ENCODE measurements at regions not wholly inside any gene's neighbourhood (a gene's known extent, or its start where the extent isn't known, plus 50 kb on each side); places are given as distances from the start of the nearest gene placed in this dataset.
"Not testable (repeated sequence)": the region's sequence is repeated elsewhere in the genome, so short reads cannot be mapped to it uniquely, and the experiment has no call there.

DNA sequence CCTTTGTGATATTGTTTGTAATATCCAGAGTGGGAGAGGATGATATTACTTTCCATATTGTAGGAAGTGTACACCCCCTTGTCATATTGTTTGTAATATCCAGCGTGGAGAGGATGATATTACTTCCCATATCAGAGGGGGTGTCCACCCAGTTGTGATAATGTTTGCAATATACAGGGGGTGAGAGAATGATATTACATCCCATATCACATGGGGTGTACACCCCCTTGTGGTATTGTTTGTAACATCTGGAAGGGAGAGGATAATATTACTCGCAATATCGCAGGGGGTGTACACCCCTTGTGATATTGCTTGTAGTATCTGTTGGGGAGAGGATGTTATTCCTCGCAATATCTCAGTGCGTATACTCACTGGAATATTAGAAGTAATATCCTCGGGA is 61.5 kb downstream of the PRSS23 start:
- no peak for DNase-seq (ENCODE audit: low read depth)

DNA sequence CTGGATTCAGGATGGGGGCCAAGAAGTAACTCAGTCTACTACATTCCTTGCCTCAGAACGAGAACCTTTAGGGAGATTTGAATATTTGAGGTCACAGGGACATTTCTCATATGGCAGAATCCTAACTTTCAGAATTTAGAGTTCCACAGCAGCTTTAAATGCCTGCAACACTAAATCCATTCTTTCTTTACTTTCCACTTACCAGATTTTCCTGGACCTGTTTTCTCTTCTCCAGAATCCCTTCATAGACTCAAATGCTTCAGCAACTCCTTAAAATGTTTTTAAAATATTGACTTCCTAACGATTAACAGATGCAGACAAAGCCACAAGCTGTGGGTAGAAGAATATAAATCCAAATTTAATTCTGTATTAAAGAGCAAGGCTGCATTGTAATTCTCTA is 63.1 kb downstream of the PRSS23 start:
- DNase-seq (ENCODE audit: low read depth), result no peak

DNA sequence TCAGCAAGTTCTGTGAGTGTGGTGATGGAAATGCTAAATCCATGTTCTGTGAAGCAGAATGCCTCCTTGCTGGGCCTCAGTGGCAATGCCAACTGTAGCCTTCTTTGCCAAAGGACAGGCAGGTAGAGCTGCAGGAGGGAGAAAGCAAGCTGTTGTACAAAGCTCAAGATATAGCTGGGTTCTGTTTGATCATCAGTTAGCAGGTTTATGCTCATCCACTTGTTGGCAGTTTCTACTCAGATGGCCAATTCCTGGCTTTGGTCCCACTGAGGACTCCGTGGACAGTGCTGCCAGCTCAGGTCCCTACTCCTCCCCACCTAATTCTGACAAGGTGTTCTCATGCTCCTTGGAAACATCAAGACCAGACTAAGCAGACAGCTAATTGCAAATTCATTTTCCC is 65.1 kb downstream of the PRSS23 start:
- no peak for DNase-seq (ENCODE audit: low read depth)

DNA sequence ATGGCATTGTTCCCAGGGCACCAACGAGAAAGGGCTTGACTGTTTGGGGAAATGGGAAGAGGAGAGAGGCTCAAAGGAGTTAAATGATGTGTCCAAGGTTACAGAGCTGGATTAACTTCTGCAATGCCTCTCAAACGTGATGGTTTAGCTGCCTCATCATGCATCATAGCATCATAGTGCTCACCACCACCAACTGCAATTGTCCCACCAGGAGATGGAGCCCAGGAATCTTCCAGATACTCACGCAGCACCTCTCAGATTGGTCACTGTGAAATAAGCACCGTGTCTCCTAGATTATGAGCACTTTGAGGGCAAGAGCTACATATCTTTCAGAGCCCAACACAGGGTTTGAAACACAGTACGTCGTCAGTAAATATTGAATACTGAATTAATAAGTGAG is 69.2 kb downstream of the PRSS23 start:
- DNase-seq (ENCODE audit: low read depth), result peak; percentile 11

DNA sequence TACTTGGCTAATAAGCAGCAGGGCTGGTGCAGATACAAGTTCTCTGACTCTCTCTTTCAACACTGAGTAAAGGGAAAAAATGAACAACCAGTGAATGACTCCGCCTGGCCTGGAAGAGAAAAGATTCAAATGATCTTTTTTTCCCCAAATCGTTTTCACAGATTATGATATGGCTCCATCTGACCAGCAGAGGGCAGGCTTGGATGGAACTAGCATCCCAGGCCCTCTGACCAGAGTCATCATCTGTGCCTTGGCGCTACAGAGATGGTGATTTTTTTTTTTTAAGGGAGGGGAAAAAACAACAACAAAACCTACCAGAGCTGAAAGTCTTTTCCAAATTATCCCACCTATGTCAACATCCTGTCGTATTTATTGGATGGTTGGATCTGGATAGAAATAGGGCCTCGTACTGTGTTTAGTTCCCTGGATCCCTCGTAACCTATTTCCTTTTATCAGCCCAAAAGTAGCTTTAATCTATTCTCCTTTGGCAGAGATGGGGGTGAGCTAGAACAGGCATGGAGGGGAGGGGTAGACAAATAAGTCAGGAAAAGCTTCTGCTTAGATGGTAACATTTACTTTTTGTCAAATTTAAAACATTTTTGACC is 69.7 kb downstream of the PRSS23 start:
- DNase-seq (ENCODE audit: low read depth), result peak; percentile 72

DNA sequence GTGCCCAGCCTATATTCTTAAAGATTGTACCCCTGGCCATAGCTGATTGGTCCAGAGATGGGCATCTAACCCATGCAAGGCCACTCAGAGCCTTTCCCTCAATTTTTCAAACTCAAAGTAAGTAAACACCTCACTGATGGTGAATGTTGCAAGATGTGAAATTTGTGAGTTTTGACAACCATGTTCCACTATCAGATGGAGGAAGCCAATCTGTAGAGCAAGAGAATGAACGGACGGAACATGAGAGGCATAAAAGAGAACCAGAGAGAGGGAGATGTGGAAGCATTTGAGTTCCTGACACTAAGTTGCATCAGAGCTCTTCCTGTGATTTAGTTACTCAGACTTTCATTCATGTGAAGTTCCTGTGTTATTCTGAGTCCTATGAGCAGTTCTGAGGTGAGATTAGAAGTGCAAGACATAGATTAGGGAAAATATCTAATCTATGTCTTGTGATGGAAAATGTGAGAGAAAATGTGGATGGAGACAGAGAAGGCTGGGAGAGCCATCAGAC is 73.3 kb downstream of the PRSS23 start:
- no peak for DNase-seq (ENCODE audit: low read depth)

DNA sequence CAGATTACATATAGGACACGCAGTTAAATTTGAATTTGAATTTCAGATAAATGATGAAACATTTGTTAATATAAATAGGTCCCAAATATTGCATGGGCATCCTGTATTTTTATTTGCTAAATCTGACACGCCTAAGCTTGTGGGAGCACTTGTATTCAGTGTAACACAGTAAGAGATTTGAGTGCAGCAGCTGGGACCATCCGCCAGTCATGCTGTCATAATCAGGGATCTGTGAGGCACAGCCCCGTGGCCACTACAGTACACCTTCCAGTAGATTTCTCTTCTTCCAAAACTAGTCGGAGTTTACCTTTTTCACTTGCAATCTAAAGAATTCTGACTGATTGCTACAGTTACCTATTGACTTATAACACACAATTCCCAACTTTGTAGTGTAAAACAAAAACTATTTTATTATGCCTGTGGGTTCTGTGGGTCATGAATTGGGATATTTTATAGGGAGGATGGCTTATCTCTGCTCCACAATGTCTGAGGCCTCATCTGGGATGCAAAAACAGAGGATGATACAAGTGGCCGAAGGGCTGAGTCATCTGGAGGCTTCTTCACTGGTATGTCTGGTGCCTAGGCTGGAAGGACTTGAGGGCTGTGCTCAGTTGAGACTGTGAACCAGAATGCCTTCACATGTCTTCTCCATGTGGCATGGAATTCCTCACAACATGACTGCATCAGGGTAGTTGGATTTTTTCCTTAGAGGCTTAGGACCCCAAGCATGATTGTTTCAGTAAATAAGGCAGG is 74.1 kb downstream of the PRSS23 start:
- no peak for DNase-seq (ENCODE audit: low read depth)

DNA sequence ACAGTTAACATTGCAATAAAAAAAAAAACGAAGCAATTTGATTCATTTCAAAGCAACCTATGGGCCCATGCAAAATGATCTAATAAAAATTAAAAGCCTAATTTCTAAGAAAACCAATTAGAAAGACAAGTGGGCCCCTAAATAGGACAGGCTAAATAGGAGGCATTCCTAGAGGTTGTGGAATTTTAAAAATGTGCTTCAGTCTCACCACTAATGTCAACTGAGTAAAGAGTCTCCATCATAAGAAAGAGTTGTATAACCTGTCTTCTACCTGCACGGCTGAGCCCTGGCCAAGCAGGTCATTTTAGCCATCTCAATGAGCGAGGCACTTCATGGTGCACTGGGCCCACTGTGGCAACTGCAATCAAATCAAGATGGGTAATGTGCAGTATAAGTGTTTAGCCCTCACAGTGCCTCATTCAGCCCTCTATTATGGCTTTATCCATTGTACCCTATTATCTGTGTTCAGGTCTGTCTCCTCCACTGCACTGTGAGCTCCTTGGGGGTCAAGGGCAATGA is 76.4 kb downstream of the PRSS23 start:
- DNase-seq (ENCODE audit: low read depth), result no peak

DNA sequence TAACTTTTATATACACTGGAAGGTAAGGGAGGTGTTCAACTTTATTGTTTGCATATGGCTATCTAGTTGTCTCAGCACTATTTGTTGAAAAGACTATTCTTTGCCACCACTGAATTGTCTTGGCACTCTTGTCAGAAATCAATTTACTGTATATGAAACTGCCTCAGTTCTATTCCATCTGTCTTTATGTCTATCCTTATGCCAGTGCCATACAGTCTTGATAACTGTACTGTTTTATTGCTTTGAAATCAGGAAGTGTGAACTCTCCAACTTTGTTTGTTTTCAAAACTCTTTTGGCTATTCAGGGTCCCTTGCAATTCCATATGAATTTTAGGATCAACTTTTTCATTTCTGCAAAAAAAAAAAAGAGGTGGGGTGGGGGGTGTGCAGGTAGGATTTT is 77.2 kb downstream of the PRSS23 start:
- no peak for DNase-seq (ENCODE audit: low read depth)

DNA sequence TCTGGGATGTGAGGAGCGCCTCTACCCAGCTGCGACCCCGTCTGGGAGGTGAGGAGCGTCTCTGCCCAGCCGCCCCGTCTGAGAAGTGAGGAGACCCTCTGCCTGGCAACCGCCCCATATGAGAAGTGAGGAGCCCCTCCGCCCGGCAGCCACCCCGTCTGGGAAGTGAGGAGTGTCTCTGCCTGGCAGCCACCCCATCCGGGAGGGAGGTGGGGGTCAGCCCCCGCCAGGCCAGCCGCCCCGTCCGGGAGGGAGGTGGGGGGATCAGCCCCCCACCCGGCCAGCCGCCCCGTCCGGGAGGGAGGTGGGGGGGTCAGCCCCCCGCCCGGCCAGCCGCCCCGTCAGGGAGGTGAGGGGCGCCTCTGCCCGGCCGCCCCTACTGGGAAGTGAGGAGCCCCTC is 76.0 kb downstream of the FZD4 start:
- not testable (repeated sequence) for DNase-seq (ENCODE audit: low read depth)

DNA sequence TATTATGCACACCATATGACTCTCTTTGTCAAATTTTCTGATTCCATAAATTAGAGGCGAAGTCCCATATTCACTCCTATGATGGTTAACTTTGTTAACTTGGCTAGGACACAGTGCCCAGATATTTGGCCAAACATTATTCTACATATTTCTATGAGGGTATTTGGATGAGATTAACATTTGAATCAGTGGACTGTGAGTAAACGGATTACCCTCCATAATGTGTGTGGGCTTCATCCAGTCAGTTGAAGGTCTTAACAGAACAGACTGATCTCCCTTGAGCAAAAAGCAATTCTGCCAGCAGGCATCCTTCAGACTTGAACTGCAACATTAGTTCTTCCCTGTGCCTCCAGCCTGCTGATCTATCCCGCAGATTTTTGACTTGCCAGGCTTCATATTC is 69.9 kb downstream of the FZD4 start:
- DNase-seq (ENCODE audit: low read depth), result no peak

DNA sequence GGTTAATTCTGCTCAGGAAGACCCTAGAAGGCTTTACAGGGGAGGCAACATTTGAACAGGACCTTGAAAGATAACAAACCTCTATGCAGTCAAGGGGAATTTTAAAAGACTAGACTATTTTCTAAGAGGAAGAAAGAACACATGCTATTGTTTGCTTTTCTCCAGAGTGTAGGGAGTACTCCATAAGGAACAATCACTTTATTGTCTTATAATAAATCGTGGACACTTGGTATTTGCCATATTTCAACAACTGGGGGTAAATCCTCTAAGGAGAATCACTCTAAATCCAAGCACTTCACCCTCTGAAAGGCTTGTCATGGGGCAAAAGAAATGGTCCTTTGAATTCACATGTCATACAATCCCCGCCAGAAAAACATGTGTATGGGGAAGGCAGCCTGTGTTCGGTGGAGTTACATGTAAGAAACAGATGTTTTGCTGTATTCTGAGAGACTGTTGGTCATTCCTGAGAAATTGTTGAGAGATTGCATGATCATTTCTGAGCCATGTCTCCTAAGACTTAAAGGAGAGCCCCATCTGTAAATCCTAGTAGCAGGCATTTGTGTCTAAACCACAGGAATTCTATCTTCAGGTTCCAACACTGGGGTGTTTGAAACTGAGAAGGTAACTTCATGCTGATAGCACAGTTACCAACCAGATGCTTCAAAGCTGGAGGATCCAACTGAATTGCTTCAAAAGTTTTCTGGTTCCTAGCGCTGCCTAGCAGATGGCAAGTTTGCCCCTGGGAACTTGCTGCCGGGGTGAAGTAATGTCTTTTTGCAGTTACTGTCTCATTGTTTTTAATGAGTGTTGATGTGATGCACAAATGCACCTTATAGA is 66.8 kb downstream of the FZD4 start:
- no peak for DNase-seq (ENCODE audit: low read depth)

DNA sequence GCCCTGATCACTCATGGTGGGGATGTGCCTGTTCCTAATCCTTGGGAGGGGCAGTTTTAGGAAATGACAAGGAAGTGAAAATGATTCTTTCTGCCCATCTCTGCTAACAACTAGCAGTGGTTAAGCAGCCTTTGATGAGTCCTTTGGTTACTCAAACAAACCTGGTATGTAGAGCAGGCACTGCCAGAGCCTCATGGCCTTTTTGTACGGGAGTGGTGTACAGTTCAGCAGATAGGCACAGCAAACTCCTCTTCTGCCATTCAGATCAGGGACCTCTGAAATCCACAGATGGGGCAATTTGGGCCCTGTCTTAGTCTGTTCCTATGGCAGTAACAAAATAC is 66.2 kb downstream of the FZD4 start:
- no peak for DNase-seq (ENCODE audit: low read depth)

DNA sequence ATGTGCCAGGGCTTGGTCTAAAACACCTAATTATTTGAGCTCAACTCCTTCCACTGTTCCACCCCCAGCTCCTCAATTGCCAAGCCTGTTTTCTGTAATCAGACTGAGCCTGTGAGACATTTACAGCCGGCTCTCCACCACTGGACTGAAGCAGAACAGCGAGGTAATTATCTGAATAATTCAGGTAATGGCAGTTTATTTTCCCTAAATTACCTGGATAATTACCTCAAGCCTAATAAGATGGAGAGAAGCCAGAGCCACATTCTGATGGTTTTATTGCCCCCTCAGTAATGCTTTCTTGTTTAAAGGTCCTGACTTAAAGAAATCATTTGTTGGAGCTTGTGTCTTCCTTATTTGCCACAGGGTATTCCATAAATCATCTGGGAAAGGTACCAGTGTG is 64.2 kb downstream of the FZD4 start:
- DNase-seq (ENCODE audit: low read depth), result no peak

DNA sequence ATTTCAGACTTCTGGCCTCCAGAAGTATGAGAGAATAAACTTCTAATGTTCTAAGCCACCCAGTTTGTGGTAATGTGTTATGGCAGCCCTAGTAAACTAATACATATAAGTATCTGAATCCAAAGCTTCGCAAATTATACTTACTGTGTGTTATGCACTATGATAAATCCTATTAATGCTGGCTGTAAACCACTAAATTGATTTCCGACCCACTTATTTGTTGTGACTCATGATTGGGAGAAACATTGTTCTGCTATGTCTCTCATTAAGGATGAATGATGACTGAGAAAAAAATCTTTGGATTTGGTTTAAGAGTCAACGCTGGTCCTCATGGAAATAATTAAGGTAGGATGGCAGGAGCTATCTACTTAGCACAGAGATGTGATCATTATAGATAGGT is 62.0 kb downstream of the FZD4 start:
- no peak for DNase-seq (ENCODE audit: low read depth)
